PFSK-1 (cell line): ENCODE measurements at regions not wholly inside any gene's neighbourhood (a gene's known extent, or its start where the extent isn't known, plus 50 kb on each side); places are given as distances from the start of the nearest gene placed in this dataset.

Source experiments
- POLR2AphosphoS5 ChIP-seq: IDR thresholded peaks from 2 replicates; pipeline ENCODE4 v1.6.1; 2012; ENCODE audit warnings: low read depth, mild to moderate bottlenecking, control low read depth, low read length, moderate library complexity
- REST ChIP-seq, 2 experiments: IDR thresholded peaks; 2 replicates each; pipeline versions ENCODE4 v1.6.1 to v1.8.0; 2011 to 2012; ENCODE audit warnings: low read depth in 2 of 2, low read length in 2 of 2, control low read depth in 1 of 2, inconsistent platforms in 1 of 2, mild to moderate bottlenecking in 1 of 2, moderate library complexity in 1 of 2; ENCODE audit not compliant: insufficient read depth in 1 of 2
- SIN3A ChIP-seq: IDR thresholded peaks from 2 replicates; pipeline ENCODE4 v1.6.1; 2012; ENCODE audit warnings: mild to moderate bottlenecking, low read length, moderate library complexity, borderline replicate concordance; ENCODE audit not compliant: insufficient read depth
- TAF1 ChIP-seq: IDR thresholded peaks from 2 replicates; pipeline ENCODE4 v1.6.1; 2012; ENCODE audit warnings: low read length, control low read depth, borderline replicate concordance; ENCODE audit not compliant: insufficient read depth

GRCh38 chr9:4370501-4370900 is 70.6 kb upstream of the GLIS3 start:
- no peak for TF ChIP-seq POLR2AphosphoS5
- no peak for TF ChIP-seq SIN3A
- no peak for TF ChIP-seq TAF1
- TF ChIP-seq REST (IDR thresholded peaks at IDR 0.05; ENCODE audit: insufficient read depth in 1 of 2, low read depth in 2 of 2, low read length in 2 of 2), result no peak
